ENCODE measurements at regions not wholly inside any gene's neighbourhood (a gene's known extent, or its start where the extent isn't known, plus 50 kb on each side); places are given as distances from the start of the nearest gene placed in this dataset.

DNA sequence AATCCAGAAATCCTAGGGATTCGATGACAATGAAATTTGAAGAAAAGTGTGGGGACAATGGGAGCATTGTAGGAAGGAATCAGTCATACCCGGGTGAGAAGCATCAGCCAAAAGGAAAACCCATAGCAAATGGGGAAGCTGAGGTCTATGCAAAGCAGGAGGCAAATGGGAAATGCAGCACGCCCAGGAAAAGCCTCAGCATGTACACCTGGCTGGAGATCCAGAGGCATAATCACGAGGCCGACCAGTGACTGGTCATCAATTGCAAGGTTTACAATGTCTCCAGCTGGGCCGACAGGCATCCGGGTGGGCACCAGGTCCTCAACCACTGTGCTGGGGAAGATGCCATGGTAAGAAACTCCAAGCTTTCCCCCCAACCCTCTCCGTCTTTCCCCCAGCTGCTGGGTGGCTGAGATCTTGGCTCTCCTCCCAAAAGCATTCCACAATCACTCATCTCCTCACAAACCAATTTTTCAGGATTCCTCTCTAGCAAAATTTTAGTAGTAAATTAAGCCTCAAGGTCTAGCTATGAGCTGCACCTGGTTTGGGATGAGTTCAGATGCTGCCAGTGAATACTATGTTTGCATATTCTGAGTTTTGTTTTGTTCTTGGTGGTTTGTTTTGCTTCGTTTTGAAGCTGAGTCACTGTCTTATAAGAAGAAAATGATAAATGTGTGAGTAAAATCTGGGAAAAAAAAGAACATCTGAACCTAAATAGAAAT, 98.0 kb upstream of the OR5AK2 start:
- no peak overlapping the region for H3K4me3 ChIP-seq
- H3K4me1 ChIP-seq, result no peaks in the 10 kb centered on the region
- intact Hi-C loops (cut with DNase I), result no loop called here
- no peaks in the 10 kb centered on the region for H3K27me3 ChIP-seq
- TF ChIP-seq POLR2AphosphoS5 (IDR thresholded peaks at IDR 0.05; ENCODE audit: insufficient read depth in 1 of 2, low read depth in 1 of 2), result no peak
- TF ChIP-seq, protein P1, sequence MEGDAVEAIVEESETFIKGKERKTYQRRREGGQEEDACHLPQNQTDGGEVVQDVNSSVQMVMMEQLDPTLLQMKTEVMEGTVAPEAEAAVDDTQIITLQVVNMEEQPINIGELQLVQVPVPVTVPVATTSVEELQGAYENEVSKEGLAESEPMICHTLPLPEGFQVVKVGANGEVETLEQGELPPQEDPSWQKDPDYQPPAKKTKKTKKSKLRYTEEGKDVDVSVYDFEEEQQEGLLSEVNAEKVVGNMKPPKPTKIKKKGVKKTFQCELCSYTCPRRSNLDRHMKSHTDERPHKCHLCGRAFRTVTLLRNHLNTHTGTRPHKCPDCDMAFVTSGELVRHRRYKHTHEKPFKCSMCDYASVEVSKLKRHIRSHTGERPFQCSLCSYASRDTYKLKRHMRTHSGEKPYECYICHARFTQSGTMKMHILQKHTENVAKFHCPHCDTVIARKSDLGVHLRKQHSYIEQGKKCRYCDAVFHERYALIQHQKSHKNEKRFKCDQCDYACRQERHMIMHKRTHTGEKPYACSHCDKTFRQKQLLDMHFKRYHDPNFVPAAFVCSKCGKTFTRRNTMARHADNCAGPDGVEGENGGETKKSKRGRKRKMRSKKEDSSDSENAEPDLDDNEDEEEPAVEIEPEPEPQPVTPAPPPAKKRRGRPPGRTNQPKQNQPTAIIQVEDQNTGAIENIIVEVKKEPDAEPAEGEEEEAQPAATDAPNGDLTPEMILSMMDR (IDR thresholded peaks at IDR 0.05), result no peak
- TF ChIP-seq POLR2A (IDR thresholded peaks at IDR 0.05), result no peak
- no peak overlapping the region for H3K27ac ChIP-seq
- no peaks in the 10 kb centered on the region for H3K9me3 ChIP-seq
- no peaks in the 10 kb centered on the region for H3K36me3 ChIP-seq
- DNase-seq (ENCODE audit: extremely low spot score in 2 of 2), result no peak

- TF ChIP-seq, protein P1 (IDR thresholded peaks at IDR 0.05), result no peak
- TF ChIP-seq POLR2A (IDR thresholded peaks at IDR 0.05), result no peak
- TF ChIP-seq POLR2AphosphoS5 (IDR thresholded peaks at IDR 0.05; ENCODE audit: insufficient read depth in 1 of 2, low read depth in 1 of 2), result no peak
- no peak for DNase-seq (ENCODE audit: extremely low spot score in 2 of 2)
- H3K4me1 ChIP-seq, result peaks cover 6% of the 10 kb centered on the region
- no peaks in the 10 kb centered on the region for H3K9me3 ChIP-seq
- no peaks in the 10 kb centered on the region for H3K27me3 ChIP-seq
- H3K4me3 ChIP-seq, result no peak overlapping the region
- H3K36me3 ChIP-seq, result no peaks in the 10 kb centered on the region
- no peak overlapping the region for H3K27ac ChIP-seq
- intact Hi-C loops (cut with DNase I), result no loop called here
Measured at GRCh38 chr11:56889986-56890385, 98.7 kb upstream of the OR5AK2 start.

DNA sequence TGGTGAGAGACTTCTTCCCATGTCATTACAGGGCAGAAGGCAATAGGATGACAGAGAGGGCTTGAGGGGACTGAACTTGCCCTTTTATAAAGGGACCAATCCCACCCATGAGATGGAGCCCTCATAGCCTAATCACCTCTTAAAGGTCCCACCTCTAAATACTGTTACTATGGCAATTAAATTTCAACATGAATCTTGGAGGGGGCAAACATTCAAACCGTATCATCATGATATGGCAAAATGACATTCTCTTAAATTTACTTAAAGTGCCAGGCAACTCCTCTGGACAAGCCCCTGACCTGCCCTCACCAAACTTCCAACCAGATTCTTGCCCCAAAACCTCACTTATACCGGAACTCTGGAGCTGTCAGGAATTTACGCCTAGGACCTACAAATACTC, 100.8 kb upstream of the OR5AK2 start:
- intact Hi-C loops (cut with DNase I), result no loop called here

GRCh38 chr11:56886455-56886854, 102.3 kb upstream of the OR5AK2 start:
- no peak overlapping the region for H3K27ac ChIP-seq
- no peak overlapping the region for H3K4me3 ChIP-seq
- H3K27me3 ChIP-seq, result no peaks in the 10 kb centered on the region
- no peak for DNase-seq (ENCODE audit: extremely low spot score in 2 of 2)
- TF ChIP-seq, protein P1 (IDR thresholded peaks at IDR 0.05), result no peak
- TF ChIP-seq POLR2A (IDR thresholded peaks at IDR 0.05), result no peak
- peaks cover 11% of the 10 kb centered on the region for H3K4me1 ChIP-seq
- intact Hi-C loops (cut with DNase I), result no loop called here
- H3K36me3 ChIP-seq, result no peaks in the 10 kb centered on the region
- no peaks in the 10 kb centered on the region for H3K9me3 ChIP-seq

More for the DNA sequence above, 100.8 kb upstream of the OR5AK2 start:
- TF ChIP-seq POLR2AphosphoS5 (IDR thresholded peaks at IDR 0.05; ENCODE audit: insufficient read depth in 1 of 2, low read depth in 1 of 2), result no peak
- TF ChIP-seq, protein P1 (IDR thresholded peaks at IDR 0.05), result no peak
- TF ChIP-seq POLR2A (IDR thresholded peaks at IDR 0.05), result no peak
- Histone ChIP-seq H3K9me3 (no peaks in the 10 kb centered on the region), H3K27me3 (no peaks in the 10 kb centered on the region), H3K4me3 (no peak overlapping the region), H3K36me3 (no peaks in the 10 kb centered on the region), H3K4me1 (peaks cover 11% of the 10 kb centered on the region), H3K27ac (no peak overlapping the region)
- no peak for DNase-seq (ENCODE audit: extremely low spot score in 2 of 2)

GRCh38 chr11:56885854-56886253, 102.9 kb upstream of the OR5AK2 start:
- intact Hi-C loops (cut with DNase I), result no loop called here
- H3K27ac ChIP-seq, result no peak overlapping the region
- TF ChIP-seq POLR2A (IDR thresholded peaks at IDR 0.05) (no peak), POLR2AphosphoS5 (IDR thresholded peaks at IDR 0.05; ENCODE audit: insufficient read depth in 1 of 2, low read depth in 1 of 2) (no peak)
- TF ChIP-seq, protein P1 (IDR thresholded peaks at IDR 0.05), result no peak

More at GRCh38 chr11:56885854-56886253, 102.9 kb upstream of the OR5AK2 start:
- Histone ChIP-seq H3K36me3 (no peaks in the 10 kb centered on the region), H3K4me1 (peaks cover 11% of the 10 kb centered on the region), H3K9me3 (no peaks in the 10 kb centered on the region), H3K4me3 (no peak overlapping the region), H3K27me3 (no peaks in the 10 kb centered on the region)
- DNase-seq (ENCODE audit: extremely low spot score in 2 of 2), result no peak
